Neutrophil (primary cell): ENCODE measurements at regions not wholly inside any gene's neighbourhood (a gene's known extent, or its start where the extent isn't known, plus 50 kb on each side); places are given as distances from the start of the nearest gene placed in this dataset.

Source experiments
- H3K27ac ChIP-seq: fragments of 200-600 bp; sonication (generic); 2 replicates; pipeline ENCODE4 v1.5.1; 2016; ENCODE audit warnings: mild to moderate bottlenecking, moderate library complexity
- H3K27me3 ChIP-seq: fragments of 200-600 bp; sonication (generic); 2 replicates; pipeline ENCODE4 v1.6.0; 2016; ENCODE audit warnings: mild to moderate bottlenecking
- H3K36me3 ChIP-seq: fragments of 200-600 bp; sonication (generic); 2 replicates; pipeline ENCODE4 v1.5.1; 2017
- H3K4me1 ChIP-seq, 2 experiments: fragments of 200-600 bp in 1 of 2; sonication (generic) in 1 of 2; 1 replicate in 1 of 2; 2 replicates in 1 of 2; pipeline versions ENCODE4 v1.5.1 to v1.6.1; 2013 to 2016; ENCODE audit warnings: low read depth in 1 of 2, low read length in 1 of 2, mild to moderate bottlenecking in 1 of 2, moderate library complexity in 1 of 2; ENCODE audit not compliant: control insufficient read depth in 1 of 2, insufficient read depth in 1 of 2
- H3K4me3 ChIP-seq, 2 experiments: fragments of 200-600 bp in 1 of 2; sonication (generic) in 1 of 2; 1 replicate in 1 of 2; 2 replicates in 1 of 2; pipeline ENCODE4 v1.5.1; 2013 to 2016; ENCODE audit warnings: low read depth in 1 of 2, low read length in 1 of 2, mild to moderate bottlenecking in 1 of 2, moderate library complexity in 1 of 2
- H3K9me3 ChIP-seq: fragments of 200-600 bp; sonication (generic); 2 replicates; pipeline ENCODE4 v1.5.1; 2016
- TF ChIP-seq, protein P1 (sequence below): fragments of 200-600 bp; sonication (generic); IDR thresholded peaks from 2 replicates; pipeline ENCODE4 v1.5.1; 2016; ENCODE audit warnings: antibody characterized with exemption

DNA sequence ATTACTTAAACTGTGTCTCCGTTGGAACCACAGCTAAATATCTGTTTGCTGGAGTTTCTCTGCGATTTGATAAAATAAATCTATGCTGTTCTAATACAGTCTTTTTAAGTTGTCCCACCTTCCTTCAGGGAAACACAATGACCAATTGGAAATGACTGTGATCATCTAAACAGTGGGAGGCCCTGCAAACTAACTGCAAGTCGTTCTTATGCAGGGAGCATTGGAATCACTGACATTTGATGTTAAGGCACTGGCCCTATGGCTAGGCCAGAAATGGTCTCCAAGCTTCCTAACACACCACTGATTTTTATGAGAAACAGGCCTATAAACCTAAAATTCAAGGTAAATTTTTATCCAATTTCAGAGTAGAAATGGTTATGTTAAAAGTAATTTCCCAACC, 645.2 kb downstream of the LMO4 start:
- Histone ChIP-seq H3K9me3 (no peaks in the 10 kb centered on the region), H3K4me1 (no peaks in the 10 kb centered on the region), H3K27me3 (no peaks in the 10 kb centered on the region), H3K36me3 (no peaks in the 10 kb centered on the region), H3K27ac (no peak overlapping the region), H3K4me3 (no peak overlapping the region)
- TF ChIP-seq, protein P1, sequence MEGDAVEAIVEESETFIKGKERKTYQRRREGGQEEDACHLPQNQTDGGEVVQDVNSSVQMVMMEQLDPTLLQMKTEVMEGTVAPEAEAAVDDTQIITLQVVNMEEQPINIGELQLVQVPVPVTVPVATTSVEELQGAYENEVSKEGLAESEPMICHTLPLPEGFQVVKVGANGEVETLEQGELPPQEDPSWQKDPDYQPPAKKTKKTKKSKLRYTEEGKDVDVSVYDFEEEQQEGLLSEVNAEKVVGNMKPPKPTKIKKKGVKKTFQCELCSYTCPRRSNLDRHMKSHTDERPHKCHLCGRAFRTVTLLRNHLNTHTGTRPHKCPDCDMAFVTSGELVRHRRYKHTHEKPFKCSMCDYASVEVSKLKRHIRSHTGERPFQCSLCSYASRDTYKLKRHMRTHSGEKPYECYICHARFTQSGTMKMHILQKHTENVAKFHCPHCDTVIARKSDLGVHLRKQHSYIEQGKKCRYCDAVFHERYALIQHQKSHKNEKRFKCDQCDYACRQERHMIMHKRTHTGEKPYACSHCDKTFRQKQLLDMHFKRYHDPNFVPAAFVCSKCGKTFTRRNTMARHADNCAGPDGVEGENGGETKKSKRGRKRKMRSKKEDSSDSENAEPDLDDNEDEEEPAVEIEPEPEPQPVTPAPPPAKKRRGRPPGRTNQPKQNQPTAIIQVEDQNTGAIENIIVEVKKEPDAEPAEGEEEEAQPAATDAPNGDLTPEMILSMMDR = no peak

DNA sequence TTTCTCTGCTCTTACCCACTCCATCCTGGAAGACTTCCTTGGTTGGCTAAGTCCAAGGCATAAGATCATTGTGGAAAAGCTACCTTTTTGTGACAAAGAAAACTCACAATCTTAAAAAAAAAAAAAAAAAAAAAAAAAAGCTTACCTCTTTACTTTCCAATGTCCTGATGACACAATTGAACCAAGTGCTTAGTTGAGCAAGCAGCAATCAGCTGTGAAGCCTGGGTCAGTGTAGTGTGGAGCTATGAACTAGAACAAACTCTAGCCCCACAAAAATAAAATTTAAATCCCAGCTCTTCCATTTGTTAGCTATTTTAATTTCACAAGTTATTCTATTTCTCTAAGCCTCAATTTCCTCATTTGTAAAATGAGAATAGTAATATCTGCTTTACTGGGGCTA, 647.6 kb downstream of the LMO4 start:
- no peaks in the 10 kb centered on the region for H3K27me3 ChIP-seq
- H3K4me1 ChIP-seq = no peaks in the 10 kb centered on the region
- H3K9me3 ChIP-seq = no peaks in the 10 kb centered on the region
- no peak overlapping the region for H3K4me3 ChIP-seq
- no peaks in the 10 kb centered on the region for H3K36me3 ChIP-seq
- H3K27ac ChIP-seq = no peak overlapping the region
- TF ChIP-seq, protein P1 = no peak

DNA sequence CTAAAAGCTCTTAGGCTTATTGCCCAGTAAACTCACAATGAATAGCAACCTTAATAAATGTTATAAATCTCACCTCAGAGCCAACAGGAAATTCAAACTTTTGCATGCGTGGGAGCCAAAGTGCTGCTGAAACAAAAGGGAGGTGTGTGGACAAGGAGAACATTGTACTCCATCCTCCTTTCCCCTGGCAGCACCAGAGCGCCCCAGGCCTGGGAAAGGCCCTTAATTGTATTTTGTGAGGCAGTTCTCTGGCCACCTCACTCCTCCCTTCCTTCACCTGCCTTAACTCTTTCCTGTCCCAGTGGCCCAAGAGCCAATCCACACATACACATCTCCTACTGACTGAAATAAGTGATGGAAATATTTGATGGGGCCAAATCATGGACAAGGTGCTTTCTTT, 648.5 kb downstream of the LMO4 start:
- H3K27ac ChIP-seq = no peak overlapping the region
- TF ChIP-seq, protein P1 = no peak
- H3K4me1 ChIP-seq = no peaks in the 10 kb centered on the region
- H3K27me3 ChIP-seq = no peaks in the 10 kb centered on the region
- no peaks in the 10 kb centered on the region for H3K9me3 ChIP-seq
- no peak overlapping the region for H3K4me3 ChIP-seq
- H3K36me3 ChIP-seq = no peaks in the 10 kb centered on the region

DNA sequence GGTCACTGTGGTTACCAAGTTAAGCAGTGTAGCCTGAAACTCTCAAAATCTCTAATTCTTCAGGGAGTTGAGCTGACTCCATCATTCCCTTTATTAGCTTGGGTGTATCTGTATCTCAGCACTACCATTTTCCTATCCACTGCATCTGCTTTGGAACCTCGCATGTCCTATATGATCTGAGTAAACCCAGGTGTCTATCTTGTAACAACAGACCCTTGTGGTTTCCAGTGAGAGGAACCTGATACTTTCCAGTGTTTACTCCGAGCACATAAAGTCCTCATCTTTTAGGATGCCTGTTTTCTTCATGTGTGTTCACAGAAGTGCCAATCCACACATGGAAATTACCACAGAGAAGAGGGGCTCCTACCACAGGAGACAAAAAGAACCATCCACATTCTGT, 650.4 kb downstream of the LMO4 start:
- Histone ChIP-seq H3K4me3 (no peak overlapping the region), H3K9me3 (no peaks in the 10 kb centered on the region)
- TF ChIP-seq, protein P1 = no peak

DNA sequence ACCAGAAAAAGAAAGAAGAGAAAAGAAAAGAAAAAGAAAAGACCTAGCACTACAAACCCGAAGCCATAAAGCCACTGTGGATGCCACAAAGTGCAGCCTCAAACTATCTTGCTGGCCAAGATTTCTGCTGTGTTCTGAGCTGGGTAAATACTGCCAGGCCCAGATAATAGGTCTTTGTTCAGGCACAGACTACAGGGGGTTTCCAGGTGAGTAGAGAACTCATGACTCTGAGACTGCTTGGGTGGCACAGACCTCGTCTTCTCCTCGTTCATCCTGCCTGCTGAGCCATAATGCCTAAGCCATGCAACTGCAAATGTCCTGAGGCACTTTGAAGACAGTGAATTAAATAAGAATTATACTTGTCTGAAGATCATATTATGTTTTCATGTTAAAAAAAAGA, 651.8 kb downstream of the LMO4 start:
- H3K4me3 ChIP-seq = no peak overlapping the region
- no peaks in the 10 kb centered on the region for H3K36me3 ChIP-seq
- TF ChIP-seq, protein P1 = no peak
- no peaks in the 10 kb centered on the region for H3K4me1 ChIP-seq
- H3K27me3 ChIP-seq = no peaks in the 10 kb centered on the region
- no peak overlapping the region for H3K27ac ChIP-seq
- no peaks in the 10 kb centered on the region for H3K9me3 ChIP-seq

More for the DNA sequence above, 650.4 kb downstream of the LMO4 start:
- H3K27ac ChIP-seq = no peak overlapping the region
- no peaks in the 10 kb centered on the region for H3K4me1 ChIP-seq
- no peaks in the 10 kb centered on the region for H3K27me3 ChIP-seq
- no peaks in the 10 kb centered on the region for H3K36me3 ChIP-seq

DNA sequence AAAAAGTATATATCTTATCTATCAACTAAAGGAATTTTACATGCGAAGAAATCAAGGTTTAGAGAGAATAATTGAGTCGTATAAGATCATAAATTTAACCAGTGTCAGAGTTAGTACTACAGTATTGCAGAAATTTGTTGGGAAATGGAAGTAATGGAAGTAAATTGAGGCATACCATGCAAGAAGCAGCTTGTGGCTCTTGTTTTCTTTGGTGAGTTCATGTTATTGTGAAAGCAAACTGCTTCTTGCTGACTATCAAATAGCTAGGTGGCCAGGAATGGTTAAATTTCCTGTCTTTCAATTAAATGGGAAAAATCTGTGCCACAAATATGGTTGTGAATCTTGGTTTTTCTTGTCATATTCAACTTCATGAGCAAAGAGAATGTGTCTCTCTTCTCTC, 652.7 kb downstream of the LMO4 start:
- no peaks in the 10 kb centered on the region for H3K36me3 ChIP-seq
- H3K4me1 ChIP-seq = no peaks in the 10 kb centered on the region
- no peak overlapping the region for H3K4me3 ChIP-seq
- H3K9me3 ChIP-seq = no peaks in the 10 kb centered on the region
- TF ChIP-seq, protein P1 = no peak
- no peak overlapping the region for H3K27ac ChIP-seq
- H3K27me3 ChIP-seq = no peaks in the 10 kb centered on the region
